VCaP (cell line): ENCODE measurements at regions not wholly inside any gene's neighbourhood (a gene's known extent, or its start where the extent isn't known, plus 50 kb on each side); places are given as distances from the start of the nearest gene placed in this dataset.
A peak's percentile ranks its signal among the peaks of the same experiment; 100 is the strongest.
"Not testable (repeated sequence)": the region's sequence is repeated elsewhere in the genome, so short reads cannot be mapped to it uniquely, and the experiment has no call there.

Source experiments
- H3K27ac ChIP-seq: fragments of 450-650 bp; 2 replicates; pipeline ENCODE4 v1.5.1; 2017
- TF ChIP-seq, protein P1 (sequence below): fragments of 450-650 bp; conservative IDR thresholded peaks from 2 replicates; pipeline ENCODE4 v1.5.1; 2017; ENCODE audit warnings: mild to moderate bottlenecking, moderate library complexity

DNA sequence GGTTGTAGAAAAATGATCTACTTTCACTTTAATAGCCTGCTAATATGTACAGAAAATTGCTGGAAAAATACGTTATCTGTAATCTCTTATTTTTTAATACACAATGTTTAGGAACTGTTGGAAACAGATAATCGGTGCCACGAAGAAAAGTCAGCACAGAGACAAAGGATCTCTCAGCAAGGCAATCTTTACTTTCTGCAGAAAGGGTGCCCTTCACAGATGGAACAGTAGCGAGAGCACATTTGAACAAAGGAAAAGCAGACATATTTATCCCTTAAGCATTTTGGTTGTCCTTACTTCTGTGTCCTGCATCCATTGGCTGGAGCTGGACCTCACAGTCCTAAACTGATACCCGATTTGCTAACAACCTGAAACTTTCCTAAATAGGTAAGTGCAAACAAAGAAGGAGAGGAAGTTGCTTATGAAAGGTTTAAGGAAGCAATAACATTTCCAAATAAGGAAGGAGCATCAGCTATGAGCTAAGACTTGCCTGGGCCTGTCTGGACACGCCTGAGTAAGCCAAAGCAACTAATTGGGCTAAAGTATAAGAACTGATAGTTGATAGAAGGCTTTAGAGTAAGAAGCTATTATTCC, 640.0 kb downstream of the SH2D4B start:
- TF ChIP-seq, protein P1, sequence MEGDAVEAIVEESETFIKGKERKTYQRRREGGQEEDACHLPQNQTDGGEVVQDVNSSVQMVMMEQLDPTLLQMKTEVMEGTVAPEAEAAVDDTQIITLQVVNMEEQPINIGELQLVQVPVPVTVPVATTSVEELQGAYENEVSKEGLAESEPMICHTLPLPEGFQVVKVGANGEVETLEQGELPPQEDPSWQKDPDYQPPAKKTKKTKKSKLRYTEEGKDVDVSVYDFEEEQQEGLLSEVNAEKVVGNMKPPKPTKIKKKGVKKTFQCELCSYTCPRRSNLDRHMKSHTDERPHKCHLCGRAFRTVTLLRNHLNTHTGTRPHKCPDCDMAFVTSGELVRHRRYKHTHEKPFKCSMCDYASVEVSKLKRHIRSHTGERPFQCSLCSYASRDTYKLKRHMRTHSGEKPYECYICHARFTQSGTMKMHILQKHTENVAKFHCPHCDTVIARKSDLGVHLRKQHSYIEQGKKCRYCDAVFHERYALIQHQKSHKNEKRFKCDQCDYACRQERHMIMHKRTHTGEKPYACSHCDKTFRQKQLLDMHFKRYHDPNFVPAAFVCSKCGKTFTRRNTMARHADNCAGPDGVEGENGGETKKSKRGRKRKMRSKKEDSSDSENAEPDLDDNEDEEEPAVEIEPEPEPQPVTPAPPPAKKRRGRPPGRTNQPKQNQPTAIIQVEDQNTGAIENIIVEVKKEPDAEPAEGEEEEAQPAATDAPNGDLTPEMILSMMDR: no peak
- no peak overlapping the region for H3K27ac ChIP-seq

DNA sequence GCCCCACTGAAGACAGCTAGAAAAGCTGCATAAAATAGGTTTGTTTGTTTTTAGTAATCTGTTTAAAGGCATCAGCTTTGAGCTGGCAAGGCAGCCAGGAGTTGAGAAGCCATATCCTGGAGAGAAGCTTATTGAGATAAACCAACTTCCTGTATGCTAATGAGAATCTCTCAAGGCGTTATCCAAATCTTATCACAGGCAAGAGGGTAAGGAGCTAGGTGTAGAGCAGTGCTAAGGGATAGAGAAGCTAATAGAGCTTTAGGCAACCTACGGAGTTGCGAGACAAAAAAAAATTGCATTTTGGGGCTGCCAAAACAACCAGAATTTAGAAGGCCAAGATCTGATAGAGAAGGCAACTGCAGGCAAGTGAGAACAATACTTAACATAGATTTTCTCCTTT, 641.6 kb downstream of the SH2D4B start:
- TF ChIP-seq, protein P1: no peak
- peak overlapping the region; percentile 44 for H3K27ac ChIP-seq

DNA sequence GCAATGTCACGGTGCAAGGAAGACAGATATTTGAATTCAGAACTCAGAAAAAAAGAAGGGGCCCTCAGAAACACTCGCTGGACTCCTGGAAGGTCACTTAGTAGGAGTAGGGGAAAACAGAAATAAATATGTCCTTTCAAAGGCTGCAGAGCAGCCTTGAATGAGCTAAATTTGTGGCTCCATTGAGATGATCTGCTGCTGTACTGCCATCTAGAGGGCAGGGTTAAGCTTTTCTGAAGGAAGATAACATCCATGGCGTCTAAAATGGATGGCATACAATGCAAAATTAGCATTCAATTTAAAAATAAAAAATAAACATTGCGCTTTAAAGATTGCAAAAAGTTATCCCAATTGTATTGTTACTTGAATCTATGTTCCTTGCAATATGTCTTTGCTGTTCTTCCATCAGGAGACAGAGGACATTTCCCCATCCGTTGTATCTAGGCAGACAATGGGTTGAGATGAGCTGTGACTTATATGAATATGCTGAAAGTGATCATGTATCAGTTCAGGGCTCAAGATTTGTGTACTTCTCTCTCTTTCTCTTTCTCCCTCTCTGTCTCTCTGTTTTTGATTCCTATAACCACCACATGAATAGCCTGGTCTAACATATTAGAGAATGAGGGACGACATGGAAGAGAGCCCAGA, 642.2 kb downstream of the SH2D4B start:
- peak overlapping the region; percentile 44 for H3K27ac ChIP-seq

DNA sequence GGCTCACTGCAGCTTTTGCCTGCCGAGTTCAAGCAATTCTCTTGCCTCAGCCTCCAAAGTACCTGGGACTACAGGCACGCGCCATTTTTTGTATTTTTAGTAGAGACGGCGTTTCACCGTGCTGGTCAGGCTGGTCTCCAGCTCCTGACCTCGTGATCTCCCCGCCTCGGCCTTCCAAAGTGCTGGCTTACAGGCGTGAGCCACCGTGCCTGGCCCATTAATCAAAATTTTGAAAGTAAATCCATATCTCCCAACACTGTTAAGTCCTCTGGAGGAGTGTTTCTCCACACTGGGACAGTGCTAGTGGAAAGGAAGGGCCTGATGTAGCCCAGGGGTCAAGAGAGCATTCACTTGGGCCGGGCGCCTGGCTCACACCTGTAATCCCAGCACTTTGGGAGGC, 644.6 kb downstream of the SH2D4B start:
- TF ChIP-seq, protein P1: no peak
- H3K27ac ChIP-seq: no peak overlapping the region

More for the DNA sequence above, 642.2 kb downstream of the SH2D4B start:
- TF ChIP-seq, protein P1: peak; percentile 74

DNA sequence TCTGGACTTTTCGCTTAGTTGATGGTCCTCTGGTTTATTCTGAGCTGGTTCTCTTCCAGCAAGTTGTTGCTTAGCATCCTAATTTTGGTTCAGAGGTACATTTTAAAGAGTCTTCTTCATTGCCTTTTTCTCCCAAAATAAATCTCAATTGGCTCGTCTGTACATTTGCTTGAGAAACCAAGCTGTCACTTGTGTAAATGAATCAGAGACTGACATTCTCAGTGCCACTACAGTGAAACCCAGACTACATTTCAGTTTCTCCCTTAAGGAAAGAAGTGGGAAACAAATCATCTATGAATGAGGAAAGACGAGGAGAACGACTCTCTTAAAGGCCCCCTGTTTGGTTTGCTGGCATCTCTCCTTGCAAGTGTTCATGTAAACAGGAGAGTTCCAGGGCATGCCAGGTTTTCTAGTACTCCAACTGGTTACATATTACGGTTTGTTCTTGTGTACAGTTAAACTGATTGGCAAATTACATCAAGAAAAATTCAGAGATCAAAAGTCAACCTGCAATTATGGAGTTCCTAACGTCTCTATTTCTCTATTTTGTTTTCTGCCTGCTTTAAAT, 654.6 kb downstream of the SH2D4B start:
- TF ChIP-seq, protein P1: no peak
- peak overlapping the region; percentile 53 for H3K27ac ChIP-seq

DNA sequence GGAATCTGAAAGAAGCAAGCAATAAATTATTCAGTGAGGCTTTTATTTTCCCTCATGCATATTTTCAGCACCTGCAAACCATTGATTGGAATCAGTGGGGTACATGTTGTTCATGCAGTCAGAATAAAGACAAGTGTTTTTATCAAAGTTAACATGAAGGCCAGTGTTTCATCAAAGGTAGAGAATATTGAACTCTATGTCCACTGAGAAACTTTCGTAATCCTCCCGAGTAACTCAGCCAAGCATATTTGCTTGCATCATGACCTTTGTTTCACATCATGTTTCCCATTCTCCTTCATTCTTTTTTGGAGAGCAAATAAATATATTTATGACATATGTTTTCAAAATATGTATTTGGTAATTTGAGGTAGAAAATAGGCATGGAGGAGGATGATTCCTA, 663.1 kb downstream of the SH2D4B start:
- TF ChIP-seq, protein P1: no peak
- no peak overlapping the region for H3K27ac ChIP-seq

DNA sequence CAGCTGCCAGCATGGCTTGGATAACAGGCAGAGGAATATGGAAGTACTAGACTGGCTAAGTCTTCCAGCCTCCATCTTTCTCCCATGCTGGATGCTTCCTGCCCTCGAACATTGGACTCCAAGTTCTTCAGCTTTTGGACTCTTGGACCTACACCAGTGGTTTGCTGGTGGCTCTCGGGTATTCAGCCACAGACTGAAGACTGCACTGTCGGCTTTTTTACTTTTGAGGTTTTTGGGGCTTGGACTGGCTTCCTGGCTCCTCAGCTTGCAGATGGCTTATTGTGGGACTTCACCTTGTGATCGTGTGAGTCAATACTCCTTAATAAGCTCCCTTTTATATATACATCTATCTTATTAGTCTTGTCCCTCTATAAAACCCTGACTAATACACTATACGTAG, 667.6 kb upstream of the NRG3 start:
- not testable (repeated sequence) for H3K27ac ChIP-seq

DNA sequence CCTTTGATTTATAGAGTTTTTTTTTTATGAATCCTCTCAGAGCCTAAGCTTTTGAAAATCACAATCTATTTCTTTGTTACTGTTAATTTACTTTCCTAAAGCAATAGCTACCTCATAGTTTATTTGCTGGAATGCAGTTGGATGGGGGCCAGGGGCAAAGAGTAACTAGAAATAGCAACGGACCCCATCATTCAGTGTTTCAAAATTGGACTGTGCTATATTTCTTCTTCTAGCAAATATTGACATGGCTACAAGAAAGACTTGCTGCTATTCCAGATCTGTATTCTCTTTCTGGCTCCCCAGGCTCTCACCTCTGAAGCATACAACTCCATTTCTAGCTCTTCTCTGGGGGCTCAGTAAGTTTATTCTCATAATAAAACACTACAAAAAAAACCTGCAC, 661.6 kb upstream of the NRG3 start:
- no peak overlapping the region for H3K27ac ChIP-seq
- TF ChIP-seq, protein P1: no peak
